PC-9 (cell line): ENCODE measurements at regions not wholly inside any gene's neighbourhood (a gene's known extent, or its start where the extent isn't known, plus 50 kb on each side); places are given as distances from the start of the nearest gene placed in this dataset.

Experiments
- BruUV-seq: library from RNA; stranded (reverse); fragments of 400-500 nt; replicated peaks from 2 replicates; lab custom pipeline; 2021; lab: Mats Ljungman, UMichigan
- CTCF ChIA-PET: fragments of 300-600 bp; sonication (Branson Sonifier 250); formaldehyde crosslinking; loops from one replicate; lab custom pipeline; 2022; ENCODE audit warnings: antibody characterized with exemption; lab: Charles Lee
- POLR2A ChIA-PET: fragments of 300-600 bp; sonication (Branson Sonifier 250); formaldehyde crosslinking; loops from one replicate; lab custom pipeline; 2022; ENCODE audit warnings: antibody characterized with exemption; ENCODE audit not compliant: unreplicated experiment; lab: Charles Lee
- DNase-seq, 2 experiments: peaks; one replicate each; pipeline versions ENCODE4 v3.0.0 to v3.0.0-alpha.2; 2015 to 2022; ENCODE audit warnings: mixed read lengths in 1 of 2
- H2AFZ ChIP-seq: fragments of 200-600 bp; sonication (generic); 2 replicates; pipeline ENCODE4 v1.8.1; 2017; ENCODE audit warnings: antibody characterized with exemption
- H3F3A ChIP-seq: fragments of 200-600 bp; sonication (generic); 2 replicates; pipeline ENCODE4 v1.8.1; 2017; ENCODE audit warnings: antibody characterized with exemption, mild to moderate bottlenecking, low read depth; ENCODE audit not compliant: insufficient read depth
- H3K27ac ChIP-seq: fragments of 200-600 bp; sonication (generic); 2 replicates; pipeline ENCODE4 v1.6.1; 2016; ENCODE audit warnings: mixed run types
- H3K27me3 ChIP-seq: fragments of 200-600 bp; sonication (generic); 2 replicates; pipeline ENCODE4 v1.6.1; 2016; ENCODE audit warnings: low read depth, mixed run types; ENCODE audit not compliant: insufficient read depth
- H3K36me3 ChIP-seq: fragments of 200-600 bp; sonication (generic); 2 replicates; pipeline ENCODE4 v1.6.1; 2016; ENCODE audit warnings: low read depth, mixed run types
- H3K4me1 ChIP-seq: fragments of 200-600 bp; sonication (generic); replicated peaks from 2 replicates; pipeline ENCODE4 v1.6.1; 2016; ENCODE audit warnings: mixed run types; ENCODE audit not compliant: insufficient read depth
- H3K4me2 ChIP-seq: fragments of 200-600 bp; sonication (generic); 2 replicates; pipeline ENCODE4 v1.6.1; 2017; ENCODE audit warnings: mixed run types
- H3K4me3 ChIP-seq: fragments of 200-600 bp; sonication (generic); 2 replicates; pipeline ENCODE4 v1.6.1; 2016; ENCODE audit warnings: mixed run types
- H3K79me2 ChIP-seq: fragments of 200-600 bp; sonication (generic); 2 replicates; pipeline ENCODE4 v1.6.1; 2017; ENCODE audit warnings: low read depth, mixed run types
- H3K9me2 ChIP-seq: fragments of 200-600 bp; sonication (generic); 2 replicates; pipeline ENCODE4 v1.8.1; 2017; ENCODE audit warnings: mild to moderate bottlenecking; ENCODE audit not compliant: insufficient read depth
- H3K9me3 ChIP-seq: fragments of 200-600 bp; sonication (generic); 2 replicates; pipeline ENCODE4 v1.8.1; 2016; ENCODE audit warnings: low read depth; ENCODE audit not compliant: insufficient read depth
- H4K20me1 ChIP-seq: fragments of 200-600 bp; sonication (generic); 2 replicates; pipeline ENCODE4 v1.8.1; 2017; ENCODE audit not compliant: insufficient read depth
- EZH2 ChIP-seq: fragments of 200-600 bp; sonication (generic); IDR thresholded peaks from 2 replicates; pipeline ENCODE4 v1.8.0; 2017; ENCODE audit warnings: antibody characterized with exemption, low read depth
- intact Hi-C: fragments of 100-400 bp; cut with micrococcal nuclease; formaldehyde crosslinking; loops from one replicate; pipeline ENCODE4 v1.10.0; 2022; ENCODE audit not compliant: unreplicated experiment
- TF ChIP-seq, protein P1 (sequence below): fragments of 200-600 bp; sonication (generic); conservative IDR thresholded peaks from 2 replicates; pipeline ENCODE4 v1.6.1; 2017; ENCODE audit warnings: mixed run types, antibody characterized with exemption, mild to moderate bottlenecking, moderate library complexity

DNA sequence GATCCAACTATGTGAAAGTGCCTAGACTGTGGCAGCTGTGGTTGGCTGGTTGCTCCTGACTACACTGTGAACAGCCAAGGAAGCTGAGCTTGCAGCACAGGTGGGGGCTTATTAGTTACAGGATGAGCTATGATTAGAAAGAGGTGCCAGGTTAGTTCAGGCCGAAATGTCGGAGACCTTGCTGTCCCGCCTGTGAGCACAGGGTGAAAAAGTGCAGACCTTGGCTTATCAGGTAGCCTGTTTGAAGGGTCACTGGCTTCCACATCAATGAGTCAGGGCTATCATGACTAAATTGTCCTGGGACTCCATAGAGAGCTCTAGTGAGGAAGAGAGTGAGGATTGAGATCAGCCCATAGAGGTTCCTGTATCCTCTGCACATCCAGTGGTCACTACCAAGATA lies 114.3 kb upstream of the PLPPR1 start:
- Histone ChIP-seq H3K27me3 (0 out of 2 replicates have a peak, but pooled peaks cover 6% of the 10 kb centered on the region), H3K27ac (no peak overlapping the region), H3K4me3 (no peak overlapping the region), H3K4me1 (no peaks in the 10 kb centered on the region), H3K36me3 (no peaks in the 10 kb centered on the region), H4K20me1 (no peaks in the 10 kb centered on the region), H3K9me3 (no peaks in the 10 kb centered on the region), H3K9me2 (no peaks in the 10 kb centered on the region), H3K79me2 (no peaks in the 10 kb centered on the region), H3F3A (no peaks in the 10 kb centered on the region), H2AFZ (no peak overlapping the region), H3K4me2 (no peak overlapping the region)
- DNase-seq: no peak
- no peak for TF ChIP-seq EZH2
- TF ChIP-seq, protein P1, sequence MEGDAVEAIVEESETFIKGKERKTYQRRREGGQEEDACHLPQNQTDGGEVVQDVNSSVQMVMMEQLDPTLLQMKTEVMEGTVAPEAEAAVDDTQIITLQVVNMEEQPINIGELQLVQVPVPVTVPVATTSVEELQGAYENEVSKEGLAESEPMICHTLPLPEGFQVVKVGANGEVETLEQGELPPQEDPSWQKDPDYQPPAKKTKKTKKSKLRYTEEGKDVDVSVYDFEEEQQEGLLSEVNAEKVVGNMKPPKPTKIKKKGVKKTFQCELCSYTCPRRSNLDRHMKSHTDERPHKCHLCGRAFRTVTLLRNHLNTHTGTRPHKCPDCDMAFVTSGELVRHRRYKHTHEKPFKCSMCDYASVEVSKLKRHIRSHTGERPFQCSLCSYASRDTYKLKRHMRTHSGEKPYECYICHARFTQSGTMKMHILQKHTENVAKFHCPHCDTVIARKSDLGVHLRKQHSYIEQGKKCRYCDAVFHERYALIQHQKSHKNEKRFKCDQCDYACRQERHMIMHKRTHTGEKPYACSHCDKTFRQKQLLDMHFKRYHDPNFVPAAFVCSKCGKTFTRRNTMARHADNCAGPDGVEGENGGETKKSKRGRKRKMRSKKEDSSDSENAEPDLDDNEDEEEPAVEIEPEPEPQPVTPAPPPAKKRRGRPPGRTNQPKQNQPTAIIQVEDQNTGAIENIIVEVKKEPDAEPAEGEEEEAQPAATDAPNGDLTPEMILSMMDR: no peak
- intact Hi-C loops: no loop called here
- CTCF ChIA-PET: no interaction called here
- POLR2A ChIA-PET: interaction anchor here (0.5 kb wide), 1 partner anchor 1499 kb away, joined by 8 read pairs; no protein-coding TSS in a partner anchor
- BruUV-seq: no TSS peak

- H3K4me1 ChIP-seq: no peaks in the 10 kb centered on the region
- no peak overlapping the region for H3K27ac ChIP-seq
- no peak overlapping the region for H2AFZ ChIP-seq
- ChIA-PET POLR2A (no interaction called here), CTCF (no interaction called here)
- no peaks in the 10 kb centered on the region for H3F3A ChIP-seq
- no peak for DNase-seq
- no peaks in the 10 kb centered on the region for H3K79me2 ChIP-seq
- intact Hi-C loops: no loop called here
- no peak overlapping the region for H3K4me2 ChIP-seq
- no peaks in the 10 kb centered on the region for H3K9me3 ChIP-seq
- H3K4me3 ChIP-seq: no peak overlapping the region
- H4K20me1 ChIP-seq: no peaks in the 10 kb centered on the region
- no peaks in the 10 kb centered on the region for H3K36me3 ChIP-seq
- no peaks in the 10 kb centered on the region for H3K9me2 ChIP-seq
- 0 out of 2 replicates have a peak, but pooled peaks cover 2% of the 10 kb centered on the region for H3K27me3 ChIP-seq
- TF ChIP-seq, protein P1: no peak
- TF ChIP-seq EZH2: no peak
- no TSS peak for BruUV-seq
Observed at GRCh38 chr9:100919506-100919905, 109.0 kb upstream of the PLPPR1 start.

DNA sequence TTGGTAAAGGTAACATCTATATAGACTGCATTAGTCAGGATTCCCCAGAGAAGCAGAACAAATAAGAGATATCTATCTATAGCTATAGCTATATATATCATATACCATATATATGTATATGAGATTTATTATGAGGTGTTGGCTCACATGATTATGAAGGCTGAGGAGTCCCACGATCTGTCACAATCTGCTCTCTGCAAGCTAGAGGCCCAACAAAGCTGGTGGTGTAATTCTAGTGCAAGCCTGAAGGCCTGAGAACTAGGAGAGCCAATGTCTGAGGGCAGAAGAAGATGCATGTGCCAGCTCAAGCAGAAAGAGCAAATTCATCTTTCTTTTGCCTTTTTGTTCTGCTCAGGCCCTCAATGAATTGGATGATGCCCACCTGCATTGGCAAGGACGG lies 102.2 kb upstream of the PLPPR1 start:
- Histone ChIP-seq H3K36me3 (no peaks in the 10 kb centered on the region), H3K4me3 (no peak overlapping the region), H3K27ac (no peak overlapping the region), H2AFZ (no peak overlapping the region), H3K79me2 (no peaks in the 10 kb centered on the region), H3K9me2 (no peaks in the 10 kb centered on the region), H3F3A (no peaks in the 10 kb centered on the region), H3K9me3 (no peaks in the 10 kb centered on the region), H3K27me3 (no peaks in the 10 kb centered on the region), H4K20me1 (no peaks in the 10 kb centered on the region), H3K4me2 (no peak overlapping the region), H3K4me1 (no peaks in the 10 kb centered on the region)
- no TSS peak for BruUV-seq
- CTCF ChIA-PET: no interaction called here
- no peak for TF ChIP-seq EZH2
- TF ChIP-seq, protein P1: no peak
- intact Hi-C loops: no loop called here
- DNase-seq: no peak
- POLR2A ChIA-PET: no interaction called here
